WTC11 (cell line): ENCODE measurements at regions not wholly inside any gene's neighbourhood (a gene's known extent, or its start where the extent isn't known, plus 50 kb on each side); places are given as distances from the start of the nearest gene placed in this dataset.

ENCODE experiments used
- ATF2 ChIP-seq: sonication (generic); formaldehyde crosslinking; IDR thresholded peaks from 2 replicates; pipeline ENCODE4 v1.8.1; 2022; ENCODE audit warnings: low read depth, missing genetic modification reagents, borderline replicate concordance
- CREM ChIP-seq: sonication (generic); formaldehyde crosslinking; IDR thresholded peaks from 2 replicates; pipeline ENCODE4 v1.8.1; 2022; ENCODE audit warnings: mild to moderate bottlenecking, missing genetic modification reagents, moderate library complexity
- CTCF ChIP-seq: fragments of 200-600 bp; IDR thresholded peaks from 2 replicates; pipeline ENCODE4 v1.8.0; 2022; ENCODE audit warnings: antibody characterized with exemption
- ESRRA ChIP-seq: sonication (generic); formaldehyde crosslinking; IDR thresholded peaks from 2 replicates; pipeline ENCODE4 v1.8.1; 2022; ENCODE audit warnings: mild to moderate bottlenecking, missing genetic modification reagents, borderline replicate concordance
- FOXK1 ChIP-seq: sonication (generic); formaldehyde crosslinking; IDR thresholded peaks from 2 replicates; pipeline ENCODE4 v1.8.0; 2022; ENCODE audit warnings: mild to moderate bottlenecking, moderate library complexity, missing genetic modification reagents
- IRF1 ChIP-seq: sonication (generic); formaldehyde crosslinking; IDR thresholded peaks from 2 replicates; pipeline ENCODE4 v1.8.0; 2023; ENCODE audit warnings: missing genetic modification reagents
- IRF2 ChIP-seq: sonication (generic); formaldehyde crosslinking; IDR thresholded peaks from 2 replicates; pipeline ENCODE4 v1.8.0; 2022; ENCODE audit warnings: low read depth, missing genetic modification reagents, borderline replicate concordance
- JUN ChIP-seq: sonication (generic); formaldehyde crosslinking; IDR thresholded peaks from 2 replicates; pipeline ENCODE4 v1.8.0; 2023; ENCODE audit warnings: mild to moderate bottlenecking, missing genetic modification reagents
- MAX ChIP-seq: sonication (generic); formaldehyde crosslinking; IDR thresholded peaks from 2 replicates; pipeline ENCODE4 v1.8.0; 2022; ENCODE audit warnings: mild to moderate bottlenecking, missing genetic modification reagents
- NFATC4 ChIP-seq: fragments of 250-450 bp; sonication (Bioruptor Pico); IDR thresholded peaks from 2 replicates; pipeline ENCODE4 v1.9.0; 2021; ENCODE audit warnings: mild to moderate bottlenecking
- NFYB ChIP-seq: sonication (generic); formaldehyde crosslinking; conservative IDR thresholded peaks from 2 replicates; pipeline ENCODE4 v1.8.0; 2022; ENCODE audit warnings: low read depth, missing genetic modification reagents
- OVOL2 ChIP-seq: fragments of 250-450 bp; sonication (Bioruptor Pico); IDR thresholded peaks from 2 replicates; pipeline ENCODE4 v1.9.0; 2021; ENCODE audit warnings: mild to moderate bottlenecking, borderline replicate concordance
- RELA ChIP-seq: sonication (generic); formaldehyde crosslinking; IDR thresholded peaks from 2 replicates; pipeline ENCODE4 v1.8.1; 2022; ENCODE audit warnings: missing genetic modification reagents, mild to moderate bottlenecking, borderline replicate concordance
- ZSCAN18 ChIP-seq: fragments of 250-450 bp; sonication (Bioruptor Pico); IDR thresholded peaks from 2 replicates; pipeline ENCODE4 v2.1.2; 2022; ENCODE audit warnings: mild to moderate bottlenecking, moderate library complexity

GRCh38 chr7:68243128-68243527 lies 1246.5 kb downstream of the TYW1 start:
- TF ChIP-seq ATF2 (CRISPR knock-in tag) = no peak
- no peak for TF ChIP-seq IRF1 (CRISPR knock-in tag)
- no peak for TF ChIP-seq CTCF
- no peak for TF ChIP-seq FOXK1
- no peak for TF ChIP-seq NFATC4
- no peak for TF ChIP-seq ZSCAN18
- TF ChIP-seq CREM = no peak
- TF ChIP-seq OVOL2 = no peak
- TF ChIP-seq MAX (CRISPR knock-in tag) = no peak
- no peak for TF ChIP-seq ESRRA (CRISPR knock-in tag)
- TF ChIP-seq NFYB (CRISPR knock-in tag) = no peak
- TF ChIP-seq JUN (CRISPR knock-in tag) = no peak
- no peak for TF ChIP-seq RELA (CRISPR knock-in tag)
- TF ChIP-seq IRF2 (CRISPR knock-in tag) = no peak
